Activated T-helper 1 cell treated with Interleukin-2 at 50 U/mL for 16 hours (primary cell): ENCODE measurements at regions not wholly inside any gene's neighbourhood (a gene's known extent, or its start where the extent isn't known, plus 50 kb on each side); places are given as distances from the start of the nearest gene placed in this dataset.

Experiments
- DNase-seq: peaks from one replicate; pipeline ENCODE4 v3.0.0-alpha.2; 2020; ENCODE audit warnings: low read depth

GRCh38 chr1:5001466-5001865 lies 347.1 kb downstream of the AJAP1 start:
- DNase-seq = no peak

- no peak for DNase-seq
Observed at GRCh38 chr1:4986306-4986705, 331.9 kb downstream of the AJAP1 start.

- no peak for DNase-seq
Observed at GRCh38 chr1:4984841-4985240, 330.4 kb downstream of the AJAP1 start.

- DNase-seq = no peak
Observed at GRCh38 chr1:4980211-4980610, 325.8 kb downstream of the AJAP1 start.

- no peak for DNase-seq
Observed at GRCh38 chr1:4978660-4979390, 324.4 kb downstream of the AJAP1 start.

- no peak for DNase-seq
Observed at GRCh38 chr1:4977701-4978100, 323.3 kb downstream of the AJAP1 start.

GRCh38 chr1:4976859-4977440 lies 322.5 kb downstream of the AJAP1 start:
- DNase-seq = no peak

- no peak for DNase-seq
Observed at GRCh38 chr1:4975856-4976255, 321.4 kb downstream of the AJAP1 start.

- DNase-seq = no peak
Observed at GRCh38 chr1:4974981-4975685, 320.7 kb downstream of the AJAP1 start.

- DNase-seq = no peak
Observed at GRCh38 chr1:4973341-4973740, 318.9 kb downstream of the AJAP1 start.

GRCh38 chr1:4972761-4973320 lies 318.4 kb downstream of the AJAP1 start:
- DNase-seq = no peak

- no peak for DNase-seq
Observed at GRCh38 chr1:4971666-4972065, 317.3 kb downstream of the AJAP1 start.

- DNase-seq = no peak
Observed at GRCh38 chr1:4970532-4970931, 316.1 kb downstream of the AJAP1 start.

GRCh38 chr1:4969556-4970129 lies 315.2 kb downstream of the AJAP1 start:
- DNase-seq = no peak

GRCh38 chr1:4965346-4966075 lies 311.1 kb downstream of the AJAP1 start:
- DNase-seq = no peak

GRCh38 chr1:4964634-4965345 lies 310.4 kb downstream of the AJAP1 start:
- DNase-seq = no peak

- DNase-seq = no peak
Observed at GRCh38 chr1:4963251-4963650, 308.8 kb downstream of the AJAP1 start.

- DNase-seq = no peak
Observed at GRCh38 chr1:4962836-4963235, 308.4 kb downstream of the AJAP1 start.

- no peak for DNase-seq
Observed at GRCh38 chr1:4961935-4962645, 307.7 kb downstream of the AJAP1 start.

- DNase-seq = no peak
Observed at GRCh38 chr1:4960782-4961475, 306.5 kb downstream of the AJAP1 start.
